ENCODE measurements at regions not wholly inside any gene's neighbourhood (a gene's known extent, or its start where the extent isn't known, plus 50 kb on each side); places are given as distances from the start of the nearest gene placed in this dataset.
"Not testable (repeated sequence)": the region's sequence is repeated elsewhere in the genome, so short reads cannot be mapped to it uniquely, and the experiment has no call there.

DNA sequence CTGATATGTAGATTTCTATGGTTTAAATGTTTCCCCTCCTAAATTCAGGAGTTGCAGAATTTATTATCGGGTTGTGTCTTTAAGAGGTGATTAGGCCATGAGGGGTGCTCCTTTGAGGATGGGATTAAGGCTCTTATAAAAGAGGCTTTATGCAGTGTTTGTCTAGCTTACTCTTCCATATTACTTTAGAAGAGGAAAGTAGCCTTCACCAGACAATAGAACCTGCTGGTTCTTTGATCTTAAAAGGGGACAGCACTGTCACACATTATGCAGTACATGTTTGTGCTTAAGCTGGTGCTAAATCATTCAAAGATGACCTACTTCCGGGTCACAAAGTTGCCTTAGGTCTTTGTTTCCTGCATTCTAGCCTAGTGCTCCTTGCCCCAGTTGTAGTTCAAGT, 81.0 kb downstream of the CPXCR1 start:
- H3K4me1 Mint-ChIP-seq: no peaks in the 10 kb centered on the region
- H3K9me3 Mint-ChIP-seq: peaks cover 0 to 4% (median 2%) of the 10 kb centered on the region in 6 donors
- no peak for DNase-seq
- no peak overlapping the region for H3K4me3 Mint-ChIP-seq
- peaks cover 0 to 1% (median 0%) of the 10 kb centered on the region in 3 donors for H3K27me3 Mint-ChIP-seq (ENCODE audit: low read depth in 3 of 3)
- H3K36me3 Mint-ChIP-seq: no peaks in the 10 kb centered on the region
- no peak overlapping the region for H3K27ac Mint-ChIP-seq

DNA sequence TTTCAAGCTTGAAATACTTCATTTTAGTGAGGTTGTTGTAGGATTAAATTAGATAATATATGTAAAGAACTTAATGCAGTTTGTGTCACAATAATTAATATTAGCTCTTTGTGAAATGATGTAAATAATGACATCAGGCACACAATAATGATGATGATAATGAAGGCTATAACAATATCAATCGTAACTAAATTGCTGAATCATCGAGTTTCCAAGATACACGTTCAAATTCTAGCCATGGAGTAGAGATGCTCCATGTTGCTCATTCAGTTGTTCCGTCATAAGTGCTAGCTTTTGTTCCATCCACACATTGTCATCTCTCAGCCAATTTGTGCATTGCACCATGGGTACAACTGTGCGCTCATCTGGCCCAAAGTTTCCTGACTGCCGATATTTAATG, 83.1 kb downstream of the CPXCR1 start:
- Mint-ChIP-seq H3K4me3 (no peak overlapping the region), H3K27ac (no peak overlapping the region), H3K27me3 (ENCODE audit: low read depth in 3 of 3) (peaks cover 0 to 1% (median 0%) of the 10 kb centered on the region in 3 donors), H3K4me1 (no peaks in the 10 kb centered on the region), H3K36me3 (no peaks in the 10 kb centered on the region), H3K9me3 (peaks cover 0 to 4% (median 3%) of the 10 kb centered on the region in 6 donors)
- DNase-seq: no peak

DNA sequence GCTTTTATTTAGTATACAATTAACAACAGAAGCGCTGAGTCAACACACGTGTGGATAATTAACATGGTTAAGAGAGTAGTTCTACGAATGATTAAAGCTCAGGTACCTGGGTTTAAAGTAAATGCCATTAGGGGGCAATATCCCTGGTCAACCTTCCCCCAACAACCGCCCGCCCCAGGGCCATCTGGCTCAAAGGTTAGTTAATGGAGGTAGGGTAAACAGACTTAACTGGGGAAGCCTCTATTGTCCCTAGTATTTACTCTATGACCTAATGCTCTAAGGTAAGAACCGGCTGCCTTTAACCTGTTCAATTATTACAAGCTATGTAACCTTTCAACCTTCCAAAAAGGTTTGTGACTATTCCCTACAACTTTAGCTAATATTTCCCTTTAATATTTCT, 90.7 kb downstream of the CPXCR1 start:
- H3K9me3 Mint-ChIP-seq: peaks cover 1 to 15% (median 3%) of the 10 kb centered on the region in 6 donors
- H3K4me3 Mint-ChIP-seq; H3K4me1 Mint-ChIP-seq; H3K27me3 Mint-ChIP-seq (ENCODE audit: low read depth in 3 of 3); H3K36me3 Mint-ChIP-seq; H3K27ac Mint-ChIP-seq; DNase-seq: not testable (repeated sequence)

DNA sequence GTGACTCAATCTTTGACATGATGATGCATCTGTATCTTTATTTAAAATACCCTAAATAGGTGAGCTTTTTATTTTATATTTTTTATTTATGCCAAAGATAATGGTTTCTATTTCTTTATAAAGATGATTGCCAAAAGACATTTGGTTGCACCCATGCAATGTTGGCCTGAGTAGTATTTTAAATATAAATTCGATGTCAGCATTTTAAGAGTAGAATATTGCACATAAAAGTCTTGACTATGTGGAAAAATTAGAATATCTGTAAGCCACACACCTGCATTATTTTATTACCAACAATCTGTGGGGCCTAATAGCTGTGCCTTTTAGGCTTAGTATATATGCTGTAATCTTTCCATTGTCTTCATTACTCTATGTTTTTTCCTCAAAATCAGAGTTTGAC, 91.4 kb downstream of the CPXCR1 start:
- H3K9me3 Mint-ChIP-seq: peaks cover 1 to 18% (median 5%) of the 10 kb centered on the region in 6 donors
- H3K36me3 Mint-ChIP-seq: no peaks in the 10 kb centered on the region
- no peak overlapping the region for H3K4me3 Mint-ChIP-seq
- peaks cover 0 to 8% (median 0%) of the 10 kb centered on the region in 3 donors for H3K27me3 Mint-ChIP-seq (ENCODE audit: low read depth in 3 of 3)
- H3K4me1 Mint-ChIP-seq: no peaks in the 10 kb centered on the region
- DNase-seq: no peak
- no peak overlapping the region for H3K27ac Mint-ChIP-seq

DNA sequence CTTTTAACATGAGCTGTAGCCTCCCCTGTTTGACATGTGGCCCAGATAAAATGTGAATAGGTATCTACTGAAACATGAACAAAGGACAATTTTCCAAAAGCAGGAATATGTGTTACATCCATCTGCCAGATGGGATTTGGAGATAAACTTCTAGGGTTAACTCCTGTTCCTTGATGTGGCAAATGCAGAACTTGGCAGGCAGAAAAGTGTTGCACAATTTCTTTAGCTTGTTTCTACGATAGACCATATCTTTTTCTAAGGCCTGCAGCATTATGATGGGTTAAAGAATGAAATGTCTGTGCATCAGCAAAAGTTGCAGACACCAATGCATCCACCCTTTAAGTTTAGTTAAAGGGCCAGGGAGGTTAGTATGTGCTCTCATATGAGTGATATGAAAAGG, 96.8 kb downstream of the CPXCR1 start:
- not testable (repeated sequence) for H3K4me3 Mint-ChIP-seq, H3K4me1 Mint-ChIP-seq, H3K27ac Mint-ChIP-seq, H3K36me3 Mint-ChIP-seq, DNase-seq
- peaks cover 0 to 10% (median 0%) of the 10 kb centered on the region in 3 donors for H3K27me3 Mint-ChIP-seq (ENCODE audit: low read depth in 3 of 3)
- H3K9me3 Mint-ChIP-seq: peaks cover 2 to 16% (median 7%) of the 10 kb centered on the region in 6 donors

DNA sequence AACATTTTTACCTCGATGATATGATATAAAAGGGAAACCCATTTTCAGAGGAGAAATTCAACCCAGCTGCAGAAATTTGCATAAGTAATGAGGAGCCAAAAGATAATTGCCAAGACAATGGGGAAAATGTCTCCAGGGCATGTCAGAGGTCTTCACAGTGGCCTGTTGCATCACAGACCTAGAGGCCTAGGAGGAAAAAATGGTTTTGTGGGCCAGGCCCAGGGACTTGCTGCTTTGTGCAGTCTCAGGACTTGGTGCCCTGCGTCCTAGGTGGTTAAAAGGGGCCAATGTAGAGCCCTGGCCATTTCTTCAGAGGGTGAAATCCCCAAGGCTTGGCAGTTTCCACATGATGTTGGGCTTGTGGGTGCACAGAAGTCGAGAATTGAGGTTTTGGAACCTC, 106.9 kb downstream of the CPXCR1 start:
- no peak overlapping the region for H3K27ac Mint-ChIP-seq
- peaks cover 0 to 12% (median 1%) of the 10 kb centered on the region in 6 donors for H3K9me3 Mint-ChIP-seq
- no peaks in the 10 kb centered on the region for H3K36me3 Mint-ChIP-seq
- H3K4me1 Mint-ChIP-seq: no peaks in the 10 kb centered on the region
- no peak overlapping the region for H3K4me3 Mint-ChIP-seq
- DNase-seq: no peak
- peaks cover 0 to 2% (median 0%) of the 10 kb centered on the region in 3 donors for H3K27me3 Mint-ChIP-seq (ENCODE audit: low read depth in 3 of 3)

DNA sequence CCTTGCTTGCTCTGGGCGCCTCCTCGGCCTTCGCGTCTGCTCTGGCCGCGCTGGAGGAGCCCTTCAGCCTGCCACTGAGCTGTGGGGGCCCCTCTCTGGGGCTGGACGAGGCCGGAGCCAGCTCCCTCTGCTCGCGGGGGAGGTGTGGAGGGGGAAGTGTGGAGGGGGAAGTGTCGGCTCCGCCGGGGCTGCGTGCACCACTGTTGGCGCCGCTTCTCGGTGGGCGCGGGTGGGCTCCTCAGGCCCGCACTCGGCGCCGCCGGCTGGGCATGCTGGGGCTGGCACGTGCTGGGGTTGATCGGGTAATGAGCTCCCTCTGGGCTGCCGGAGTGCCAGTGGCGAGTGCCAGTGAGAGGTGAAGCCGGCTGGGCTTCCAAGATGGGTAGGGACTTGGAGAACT, 116.7 kb downstream of the CPXCR1 start:
- Mint-ChIP-seq H3K27ac (no peak overlapping the region), H3K36me3 (no peaks in the 10 kb centered on the region), H3K27me3 (ENCODE audit: low read depth in 3 of 3) (no peaks in the 10 kb centered on the region), H3K9me3 (peaks cover 0 to 13% (median 2%) of the 10 kb centered on the region in 6 donors), H3K4me1 (no peaks in the 10 kb centered on the region), H3K4me3 (no peak overlapping the region)
- DNase-seq: no peak

DNA sequence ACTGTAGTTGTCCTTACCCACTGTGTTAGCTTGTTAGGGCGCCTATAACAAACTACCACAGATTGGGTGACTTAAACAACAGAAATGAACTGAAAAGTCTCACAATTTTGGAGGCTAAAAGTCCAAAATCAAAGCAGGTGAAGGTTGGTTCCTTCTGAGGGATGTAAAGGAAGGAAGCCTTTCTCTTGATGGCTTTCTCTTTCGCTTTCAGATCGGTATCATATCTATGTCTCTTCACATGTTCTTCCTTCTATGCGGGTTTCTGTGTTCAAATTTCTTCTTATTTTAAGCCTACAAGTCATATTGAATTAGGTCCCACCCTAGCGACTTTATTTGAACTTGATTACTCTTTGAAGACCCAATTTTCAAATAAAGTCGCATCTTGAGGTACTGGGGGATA, 118.6 kb downstream of the CPXCR1 start:
- Mint-ChIP-seq H3K4me3 (no peak overlapping the region), H3K27ac (no peak overlapping the region), H3K27me3 (ENCODE audit: low read depth in 3 of 3) (peaks cover 0 to 2% (median 0%) of the 10 kb centered on the region in 3 donors), H3K36me3 (no peaks in the 10 kb centered on the region), H3K9me3 (peaks cover 0 to 16% (median 2%) of the 10 kb centered on the region in 6 donors), H3K4me1 (no peaks in the 10 kb centered on the region)
- DNase-seq: no peak

DNA sequence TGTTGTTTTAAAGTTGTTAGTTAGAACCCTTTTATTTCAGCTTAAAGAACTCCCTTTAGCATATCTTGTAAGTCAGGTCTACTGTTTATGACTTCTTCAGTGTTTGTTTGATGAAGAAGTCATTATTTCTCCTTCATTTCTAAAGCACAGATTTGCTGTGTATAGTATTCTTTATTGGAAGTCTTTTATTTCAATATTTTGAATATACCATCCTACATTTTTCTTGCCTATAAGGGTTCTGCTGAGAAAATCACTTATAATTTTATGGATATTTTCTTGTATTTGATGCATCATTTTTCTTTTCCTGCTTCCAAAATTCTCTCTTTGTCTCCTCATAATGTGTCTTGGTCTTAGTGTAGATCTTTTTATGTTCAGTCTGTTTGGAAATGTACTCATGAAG, 134.5 kb downstream of the CPXCR1 start:
- Mint-ChIP-seq H3K4me3 (no peak overlapping the region), H3K27me3 (ENCODE audit: low read depth in 3 of 3) (peaks cover 0 to 1% (median 1%) of the 10 kb centered on the region in 3 donors), H3K9me3 (peaks cover 0 to 8% (median 4%) of the 10 kb centered on the region in 6 donors), H3K36me3 (no peaks in the 10 kb centered on the region), H3K4me1 (no peaks in the 10 kb centered on the region), H3K27ac (no peak overlapping the region)
- DNase-seq: no peak

DNA sequence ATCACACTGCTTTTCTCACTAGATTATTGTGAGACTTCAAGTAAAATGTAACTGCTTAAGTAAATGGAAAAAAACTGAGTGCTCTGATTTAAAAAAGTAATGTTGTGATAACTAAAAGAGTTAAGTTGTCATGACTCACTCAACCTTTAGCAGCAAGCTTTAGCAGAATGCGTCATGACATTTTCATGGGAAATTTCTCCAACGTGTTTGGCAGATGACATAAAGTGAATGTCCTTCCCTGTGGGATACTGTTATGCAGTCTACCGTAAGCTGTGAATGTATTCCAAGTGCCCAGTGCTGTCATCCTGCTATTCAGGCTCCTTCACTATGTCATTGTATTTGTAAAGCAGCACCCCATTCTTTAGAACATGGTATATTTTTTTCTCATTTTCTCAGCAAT, 136.2 kb downstream of the CPXCR1 start:
- no peak for DNase-seq
- Mint-ChIP-seq H3K4me1 (no peaks in the 10 kb centered on the region), H3K27ac (no peak overlapping the region), H3K36me3 (no peaks in the 10 kb centered on the region), H3K4me3 (no peak overlapping the region), H3K27me3 (ENCODE audit: low read depth in 3 of 3) (peaks cover 0 to 1% (median 1%) of the 10 kb centered on the region in 3 donors), H3K9me3 (peaks cover 0 to 10% (median 4%) of the 10 kb centered on the region in 6 donors)

DNA sequence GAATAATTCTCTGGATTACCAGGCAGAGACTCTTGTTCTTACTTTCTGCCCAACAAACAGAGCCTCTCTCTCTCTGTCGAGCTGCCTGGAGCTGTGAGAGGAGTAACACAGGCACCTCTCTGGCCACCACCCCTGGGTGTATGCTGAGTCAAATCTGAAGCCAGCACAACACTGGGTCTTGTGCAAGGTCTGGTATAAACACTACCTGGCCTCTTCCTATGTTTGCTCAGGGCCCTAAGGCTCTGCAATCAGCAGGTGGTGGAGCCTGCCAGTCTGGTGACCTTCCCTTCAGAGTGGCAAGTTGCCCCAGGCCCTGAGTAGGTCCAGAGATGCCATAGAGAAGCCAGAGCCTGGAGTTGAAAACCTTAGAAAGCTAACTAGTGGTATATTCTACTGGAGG, 139.9 kb downstream of the CPXCR1 start:
- no peaks in the 10 kb centered on the region for H3K36me3 Mint-ChIP-seq
- H3K4me3 Mint-ChIP-seq: no peak overlapping the region
- no peak for DNase-seq
- H3K4me1 Mint-ChIP-seq: no peaks in the 10 kb centered on the region
- peaks cover 0 to 1% (median 0%) of the 10 kb centered on the region in 3 donors for H3K27me3 Mint-ChIP-seq (ENCODE audit: low read depth in 3 of 3)
- H3K27ac Mint-ChIP-seq: no peak overlapping the region
- H3K9me3 Mint-ChIP-seq: peaks cover 0 to 12% (median 3%) of the 10 kb centered on the region in 6 donors

DNA sequence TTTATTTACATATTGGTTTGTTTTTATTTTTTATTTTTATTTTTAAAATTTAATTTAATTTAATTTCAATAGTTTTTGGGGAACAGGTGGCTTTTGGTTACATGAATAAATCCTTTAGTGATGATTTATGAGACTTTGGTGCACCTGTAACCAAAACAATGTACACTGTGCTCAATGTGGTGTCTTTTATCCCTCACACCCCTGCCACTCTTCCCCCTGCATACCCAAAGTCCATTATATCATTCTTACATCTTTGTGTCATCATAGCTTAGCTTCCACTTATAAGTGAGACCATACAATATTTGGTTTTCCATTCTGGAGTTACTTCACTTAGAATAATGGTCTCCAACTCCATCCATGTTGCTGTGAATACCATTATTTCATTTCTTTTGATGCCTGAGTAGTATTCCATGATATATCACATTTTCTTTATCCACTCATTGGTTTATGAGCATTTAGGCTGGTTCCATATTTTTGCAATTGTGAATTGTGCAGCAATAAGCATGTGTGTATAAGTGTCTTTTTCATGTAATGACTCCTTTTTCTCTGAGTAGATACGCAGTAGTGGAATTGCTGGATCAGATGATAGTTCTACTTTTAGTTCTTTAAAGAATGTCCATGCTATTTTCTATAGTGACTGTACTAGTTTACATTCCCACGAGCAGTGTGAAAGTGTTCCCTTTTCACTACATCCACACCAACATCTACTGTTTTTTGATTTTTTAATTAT, 157.1 kb downstream of the CPXCR1 start:
- Mint-ChIP-seq H3K4me1 (no peaks in the 10 kb centered on the region), H3K27me3 (ENCODE audit: low read depth in 3 of 3) (peaks cover 1 to 13% (median 7%) of the 10 kb centered on the region in 3 donors), H3K36me3 (no peaks in the 10 kb centered on the region), H3K9me3 (peaks cover 0 to 7% (median 4%) of the 10 kb centered on the region in 6 donors), H3K27ac (peak overlapping the region in 1 of 6 donors; percentile 9), H3K4me3 (no peak overlapping the region)
- DNase-seq: peak in 1 of 3 donors; percentile 13

DNA sequence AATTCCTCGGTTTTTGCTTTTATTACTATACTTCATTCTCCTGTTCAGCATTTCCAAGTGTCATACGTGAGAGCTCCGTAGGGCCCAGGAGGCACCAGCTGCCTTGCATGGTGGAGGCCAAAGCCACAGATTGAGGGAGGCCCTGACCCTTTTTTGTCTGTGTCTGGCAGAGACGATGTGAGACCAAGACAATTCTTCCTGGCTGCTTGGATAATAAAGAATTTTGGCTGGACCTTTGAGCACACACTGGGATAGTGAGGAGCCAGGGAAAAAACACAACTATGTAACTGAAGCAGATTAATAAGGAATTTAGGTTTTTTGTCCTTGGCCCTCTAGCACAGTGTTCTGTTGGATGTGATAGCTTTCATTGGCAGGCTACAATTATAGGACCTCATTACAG, 161.0 kb downstream of the CPXCR1 start:
- peaks cover 0 to 7% (median 1%) of the 10 kb centered on the region in 6 donors for H3K9me3 Mint-ChIP-seq
- peaks cover 1 to 13% (median 7%) of the 10 kb centered on the region in 3 donors for H3K27me3 Mint-ChIP-seq (ENCODE audit: low read depth in 3 of 3)
- DNase-seq: no peak
- H3K27ac Mint-ChIP-seq: no peak overlapping the region
- H3K36me3 Mint-ChIP-seq: no peaks in the 10 kb centered on the region
- no peak overlapping the region for H3K4me3 Mint-ChIP-seq
- no peaks in the 10 kb centered on the region for H3K4me1 Mint-ChIP-seq

DNA sequence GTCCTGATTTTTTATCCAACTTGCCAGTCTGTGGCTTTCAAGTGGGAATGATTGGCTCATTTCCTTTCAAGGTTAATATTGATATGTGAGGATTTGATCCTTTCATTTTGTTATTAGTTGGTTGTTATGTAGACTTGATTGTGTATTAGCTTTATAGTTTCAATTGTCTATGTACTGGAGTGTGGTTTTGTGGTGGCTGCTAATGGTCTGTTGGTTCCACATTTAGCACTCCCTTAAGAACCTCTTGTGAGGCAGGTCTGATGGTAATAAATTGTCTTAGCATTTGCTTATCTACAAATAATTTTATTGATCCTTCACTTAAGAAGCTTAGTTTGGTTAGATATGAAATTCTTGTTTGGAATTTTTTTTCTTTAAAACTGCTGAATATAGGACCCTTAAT, 190.6 kb downstream of the CPXCR1 start:
- H3K27me3 Mint-ChIP-seq (ENCODE audit: low read depth in 3 of 3): peaks cover 0 to 2% (median 0%) of the 10 kb centered on the region in 3 donors
- no peak overlapping the region for H3K4me3 Mint-ChIP-seq
- no peaks in the 10 kb centered on the region for H3K36me3 Mint-ChIP-seq
- no peaks in the 10 kb centered on the region for H3K4me1 Mint-ChIP-seq
- H3K27ac Mint-ChIP-seq: no peak overlapping the region
- peaks cover 0 to 12% (median 2%) of the 10 kb centered on the region in 6 donors for H3K9me3 Mint-ChIP-seq
- no peak for DNase-seq

DNA sequence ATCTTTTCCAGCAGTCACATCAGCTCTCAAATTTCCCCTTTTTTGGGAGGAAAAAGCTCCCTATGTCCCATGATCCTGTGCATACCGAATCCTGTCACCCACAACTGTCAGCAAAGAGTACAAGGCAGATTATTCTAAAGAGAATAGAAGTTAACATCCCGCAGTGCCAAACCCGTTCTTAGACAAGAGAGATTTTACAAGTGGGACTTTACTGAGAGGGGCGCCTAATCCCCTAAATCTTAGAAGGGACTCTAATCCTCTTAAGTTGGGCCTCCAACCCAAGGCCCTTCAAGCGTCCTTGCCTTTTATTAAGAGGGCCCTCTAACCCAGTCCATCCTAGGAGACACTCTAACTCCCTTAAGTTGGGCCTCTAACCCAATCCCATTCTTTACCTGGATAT, 193.9 kb downstream of the CPXCR1 start:
- no peak overlapping the region for H3K27ac Mint-ChIP-seq
- H3K9me3 Mint-ChIP-seq: peaks cover 0 to 7% (median 4%) of the 10 kb centered on the region in 6 donors
- H3K27me3 Mint-ChIP-seq (ENCODE audit: low read depth in 3 of 3): peaks cover 0 to 2% (median 0%) of the 10 kb centered on the region in 3 donors
- no peak overlapping the region for H3K4me3 Mint-ChIP-seq
- no peak for DNase-seq
- no peaks in the 10 kb centered on the region for H3K36me3 Mint-ChIP-seq
- no peaks in the 10 kb centered on the region for H3K4me1 Mint-ChIP-seq

Measured in immature natural killer cell (primary cell).